GM23338 (cell line): ENCODE measurements at regions not wholly inside any gene's neighbourhood (a gene's known extent, or its start where the extent isn't known, plus 50 kb on each side); places are given as distances from the start of the nearest gene placed in this dataset.

Source experiments
- ATAC-seq: fragments of 200-7000 bp; cut with Tn5 transposase; 3 replicates; pipeline ENCODE4 v1.9.1; 2020
- DNase-seq: peaks from one replicate; pipeline ENCODE4 v3.0.0-alpha.2; 2015; ENCODE audit warnings: low spot score
- H2AFZ ChIP-seq: fragments of 200-600 bp; sonication (generic); 2 replicates; pipeline ENCODE4 v1.8.0; 2016; ENCODE audit warnings: antibody characterized with exemption, mild to moderate bottlenecking, moderate library complexity
- H3F3A ChIP-seq: fragments of 200-600 bp; sonication (generic); replicated peaks from 2 replicates; pipeline ENCODE4 v1.8.0; 2017; ENCODE audit warnings: antibody characterized with exemption, mixed run types, low read depth
- H3K27ac ChIP-seq: fragments of 200-600 bp; sonication (generic); 2 replicates; pipeline ENCODE4 v1.6.1; 2016; ENCODE audit warnings: low read depth
- H3K27me3 ChIP-seq: fragments of 200-600 bp; sonication (generic); 2 replicates; pipeline ENCODE4 v1.8.0; 2016; ENCODE audit warnings: mild to moderate bottlenecking, mixed run types, moderate library complexity; ENCODE audit not compliant: insufficient read depth
- H3K36me3 ChIP-seq: fragments of 200-600 bp; sonication (generic); 2 replicates; pipeline ENCODE4 v1.8.0; 2016; ENCODE audit warnings: mild to moderate bottlenecking; ENCODE audit not compliant: insufficient read depth
- H3K4me1 ChIP-seq: fragments of 200-600 bp; sonication (generic); 2 replicates; pipeline ENCODE4 v1.8.0; 2016; ENCODE audit warnings: mild to moderate bottlenecking, moderate library complexity; ENCODE audit not compliant: insufficient read depth
- H3K4me2 ChIP-seq: fragments of 200-600 bp; sonication (generic); 2 replicates; pipeline ENCODE4 v1.7.1; 2017; ENCODE audit warnings: mixed run types
- H3K4me3 ChIP-seq: fragments of 200-600 bp; sonication (generic); 2 replicates; pipeline ENCODE4 v1.6.1; 2016; ENCODE audit warnings: mixed run types
- H3K79me2 ChIP-seq: fragments of 200-600 bp; sonication (generic); replicated peaks from 2 replicates; pipeline ENCODE4 v1.8.0; 2017; ENCODE audit warnings: mild to moderate bottlenecking; ENCODE audit not compliant: insufficient read depth
- H3K9me2 ChIP-seq: fragments of 200-600 bp; sonication (generic); 2 replicates; pipeline ENCODE4 v1.8.0; 2017; ENCODE audit not compliant: insufficient read depth
- H4K20me1 ChIP-seq: fragments of 200-600 bp; sonication (generic); replicated peaks from 2 replicates; pipeline ENCODE4 v1.8.0; 2017; ENCODE audit warnings: mild to moderate bottlenecking; ENCODE audit not compliant: insufficient read depth
- H3K27ac Mint-ChIP-seq: 2 replicates; pipeline ENCODE4 v1.8.0; 2020; ENCODE audit warnings: inconsistent platforms, mild to moderate bottlenecking, moderate library complexity, mixed read lengths
- H3K27me3 Mint-ChIP-seq: 3 replicates; pipeline ENCODE4 v1.8.0; 2022; ENCODE audit warnings: low read depth, mild to moderate bottlenecking, moderate library complexity, mixed read lengths, inconsistent platforms; ENCODE audit not compliant: insufficient read depth, poor library complexity
- H3K36me3 Mint-ChIP-seq: 3 replicates; pipeline ENCODE4 v1.8.0; 2021; ENCODE audit warnings: low read depth, mild to moderate bottlenecking, inconsistent platforms, moderate library complexity, mixed read lengths
- H3K4me1 Mint-ChIP-seq: 3 replicates; pipeline ENCODE4 v1.8.0; 2020; ENCODE audit warnings: mild to moderate bottlenecking, inconsistent platforms, mixed read lengths
- H3K4me3 Mint-ChIP-seq: 3 replicates; pipeline ENCODE4 v1.8.0; 2021; ENCODE audit warnings: moderate library complexity, mild to moderate bottlenecking, inconsistent platforms, mixed read lengths
- H3K9me3 Mint-ChIP-seq: 3 replicates; pipeline ENCODE4 v1.8.0; 2020; ENCODE audit warnings: moderate library complexity, mild to moderate bottlenecking, inconsistent platforms, mixed read lengths
- CREB1 ChIP-seq: fragments of 250-450 bp; sonication (Bioruptor Pico); IDR thresholded peaks from 2 replicates; pipeline ENCODE4 v1.5.0; 2020; ENCODE audit warnings: low read depth, mild to moderate bottlenecking, moderate library complexity
- EZH2 ChIP-seq: fragments of 200-600 bp; sonication (generic); IDR thresholded peaks from one replicate; pipeline ENCODE4 v1.8.0; 2017; ENCODE audit warnings: antibody characterized with exemption, mild to moderate bottlenecking, low read depth; ENCODE audit not compliant: unreplicated experiment
- EZH2phosphoT487 ChIP-seq: fragments of 200-600 bp; sonication (generic); IDR thresholded peaks from one replicate; pipeline ENCODE4 v1.8.1; 2018; ENCODE audit warnings: antibody characterized with exemption; ENCODE audit not compliant: unreplicated experiment
- JUNB ChIP-seq: IDR thresholded peaks from one replicate; pipeline ENCODE4 v1.6.1; 2016; ENCODE audit warnings: antibody characterized with exemption; ENCODE audit not compliant: unreplicated experiment
- NANOG ChIP-seq: IDR thresholded peaks from 2 replicates; pipeline ENCODE4 v1.6.1; 2016; ENCODE audit warnings: antibody characterized with exemption, borderline replicate concordance
- POLR2AphosphoS5 ChIP-seq: IDR thresholded peaks from 2 replicates; pipeline ENCODE4 v1.6.1; 2016; ENCODE audit warnings: antibody characterized with exemption, low read depth
- STAT1 ChIP-seq: IDR thresholded peaks from one replicate; pipeline ENCODE4 v1.6.1; 2016; ENCODE audit warnings: antibody characterized with exemption; ENCODE audit not compliant: unreplicated experiment
- ZNF114 ChIP-seq: fragments of 250-450 bp; sonication (Bioruptor Pico); IDR thresholded peaks from 2 replicates; pipeline ENCODE4 v1.5.0; 2020; ENCODE audit warnings: mild to moderate bottlenecking, moderate library complexity
- ZNF331 ChIP-seq: fragments of 250-450 bp; sonication (Bioruptor Pico); IDR thresholded peaks from 2 replicates; pipeline ENCODE4 v1.5.0; 2020; ENCODE audit warnings: low read depth, mild to moderate bottlenecking, moderate library complexity
- TF ChIP-seq, protein P1 (sequence below), 2 experiments: fragments of 200-600 bp in 1 of 2; sonication (generic) in 1 of 2; conservative IDR thresholded peaks; 2 replicates each; pipeline versions ENCODE4 v1.5.1 to v1.6.1; 2016 to 2017; ENCODE audit warnings: antibody characterized with exemption in 2 of 2, low read depth in 2 of 2, mild to moderate bottlenecking in 2 of 2, moderate library complexity in 1 of 2
- TF ChIP-seq, protein P2 (sequence below): fragments of 250-450 bp; sonication (Bioruptor Pico); IDR thresholded peaks from 2 replicates; pipeline ENCODE4 v1.5.0; 2020; ENCODE audit warnings: mild to moderate bottlenecking, moderate library complexity
- TF ChIP-seq, protein P3 (sequence below): IDR thresholded peaks from 2 replicates; pipeline ENCODE4 v1.6.1; 2016; ENCODE audit warnings: antibody characterized with exemption
- TF ChIP-seq, protein P4 (sequence below): IDR thresholded peaks from one replicate; pipeline ENCODE4 v1.6.1; 2018; ENCODE audit warnings: antibody characterized with exemption; ENCODE audit not compliant: unreplicated experiment

DNA sequence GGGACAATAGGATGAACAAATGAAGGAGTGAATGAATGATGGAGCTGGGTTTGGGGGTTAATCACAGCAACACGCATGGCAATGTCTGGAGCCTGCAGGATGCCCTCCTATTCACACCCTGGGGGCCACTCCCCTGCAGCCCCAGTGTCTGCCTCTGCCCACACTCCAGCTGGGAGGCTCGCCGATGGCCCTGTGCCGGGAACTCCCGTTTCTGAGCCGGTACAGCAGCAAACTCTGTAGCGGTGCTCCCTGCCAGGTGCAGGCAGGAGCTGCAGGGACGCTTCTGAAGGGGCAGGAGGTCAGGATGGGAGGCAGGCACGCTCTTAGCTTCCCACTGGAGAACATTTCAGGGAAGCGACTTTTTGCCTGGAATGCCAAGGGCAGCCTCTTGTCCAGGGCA lies 55.4 kb upstream of the NCOR2 start:
- Mint-ChIP-seq H3K27ac (no peak overlapping the region), H3K27me3 (peaks cover 15% of the 10 kb centered on the region), H3K4me1 (peaks cover 12% of the 10 kb centered on the region), H3K4me3 (no peak overlapping the region), H3K36me3 (no peaks in the 10 kb centered on the region; the same call in 2 of the 3 replicates), H3K9me3 (peaks cover 2% of the 10 kb centered on the region; the same call in 2 of the 3 replicates)
- Histone ChIP-seq H4K20me1 (no peaks in the 10 kb centered on the region), H3K4me1 (no peaks in the 10 kb centered on the region), H3K27ac (no peak overlapping the region), H3K27me3 (no peaks in the 10 kb centered on the region), H3K4me2 (no peak overlapping the region), H2AFZ (no peak overlapping the region), H3K79me2 (no peaks in the 10 kb centered on the region), H3F3A (no peaks in the 10 kb centered on the region), H3K4me3 (no peak overlapping the region), H3K9me2 (no peaks in the 10 kb centered on the region), H3K36me3 (no peaks in the 10 kb centered on the region)
- TF ChIP-seq, protein P1, sequence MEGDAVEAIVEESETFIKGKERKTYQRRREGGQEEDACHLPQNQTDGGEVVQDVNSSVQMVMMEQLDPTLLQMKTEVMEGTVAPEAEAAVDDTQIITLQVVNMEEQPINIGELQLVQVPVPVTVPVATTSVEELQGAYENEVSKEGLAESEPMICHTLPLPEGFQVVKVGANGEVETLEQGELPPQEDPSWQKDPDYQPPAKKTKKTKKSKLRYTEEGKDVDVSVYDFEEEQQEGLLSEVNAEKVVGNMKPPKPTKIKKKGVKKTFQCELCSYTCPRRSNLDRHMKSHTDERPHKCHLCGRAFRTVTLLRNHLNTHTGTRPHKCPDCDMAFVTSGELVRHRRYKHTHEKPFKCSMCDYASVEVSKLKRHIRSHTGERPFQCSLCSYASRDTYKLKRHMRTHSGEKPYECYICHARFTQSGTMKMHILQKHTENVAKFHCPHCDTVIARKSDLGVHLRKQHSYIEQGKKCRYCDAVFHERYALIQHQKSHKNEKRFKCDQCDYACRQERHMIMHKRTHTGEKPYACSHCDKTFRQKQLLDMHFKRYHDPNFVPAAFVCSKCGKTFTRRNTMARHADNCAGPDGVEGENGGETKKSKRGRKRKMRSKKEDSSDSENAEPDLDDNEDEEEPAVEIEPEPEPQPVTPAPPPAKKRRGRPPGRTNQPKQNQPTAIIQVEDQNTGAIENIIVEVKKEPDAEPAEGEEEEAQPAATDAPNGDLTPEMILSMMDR (conservative IDR thresholded peaks at IDR 0.05; ENCODE audit: low read depth in 2 of 2) = no peak
- no peak for TF ChIP-seq ZNF114 (CRISPR knock-in tag)
- TF ChIP-seq, protein P2, sequence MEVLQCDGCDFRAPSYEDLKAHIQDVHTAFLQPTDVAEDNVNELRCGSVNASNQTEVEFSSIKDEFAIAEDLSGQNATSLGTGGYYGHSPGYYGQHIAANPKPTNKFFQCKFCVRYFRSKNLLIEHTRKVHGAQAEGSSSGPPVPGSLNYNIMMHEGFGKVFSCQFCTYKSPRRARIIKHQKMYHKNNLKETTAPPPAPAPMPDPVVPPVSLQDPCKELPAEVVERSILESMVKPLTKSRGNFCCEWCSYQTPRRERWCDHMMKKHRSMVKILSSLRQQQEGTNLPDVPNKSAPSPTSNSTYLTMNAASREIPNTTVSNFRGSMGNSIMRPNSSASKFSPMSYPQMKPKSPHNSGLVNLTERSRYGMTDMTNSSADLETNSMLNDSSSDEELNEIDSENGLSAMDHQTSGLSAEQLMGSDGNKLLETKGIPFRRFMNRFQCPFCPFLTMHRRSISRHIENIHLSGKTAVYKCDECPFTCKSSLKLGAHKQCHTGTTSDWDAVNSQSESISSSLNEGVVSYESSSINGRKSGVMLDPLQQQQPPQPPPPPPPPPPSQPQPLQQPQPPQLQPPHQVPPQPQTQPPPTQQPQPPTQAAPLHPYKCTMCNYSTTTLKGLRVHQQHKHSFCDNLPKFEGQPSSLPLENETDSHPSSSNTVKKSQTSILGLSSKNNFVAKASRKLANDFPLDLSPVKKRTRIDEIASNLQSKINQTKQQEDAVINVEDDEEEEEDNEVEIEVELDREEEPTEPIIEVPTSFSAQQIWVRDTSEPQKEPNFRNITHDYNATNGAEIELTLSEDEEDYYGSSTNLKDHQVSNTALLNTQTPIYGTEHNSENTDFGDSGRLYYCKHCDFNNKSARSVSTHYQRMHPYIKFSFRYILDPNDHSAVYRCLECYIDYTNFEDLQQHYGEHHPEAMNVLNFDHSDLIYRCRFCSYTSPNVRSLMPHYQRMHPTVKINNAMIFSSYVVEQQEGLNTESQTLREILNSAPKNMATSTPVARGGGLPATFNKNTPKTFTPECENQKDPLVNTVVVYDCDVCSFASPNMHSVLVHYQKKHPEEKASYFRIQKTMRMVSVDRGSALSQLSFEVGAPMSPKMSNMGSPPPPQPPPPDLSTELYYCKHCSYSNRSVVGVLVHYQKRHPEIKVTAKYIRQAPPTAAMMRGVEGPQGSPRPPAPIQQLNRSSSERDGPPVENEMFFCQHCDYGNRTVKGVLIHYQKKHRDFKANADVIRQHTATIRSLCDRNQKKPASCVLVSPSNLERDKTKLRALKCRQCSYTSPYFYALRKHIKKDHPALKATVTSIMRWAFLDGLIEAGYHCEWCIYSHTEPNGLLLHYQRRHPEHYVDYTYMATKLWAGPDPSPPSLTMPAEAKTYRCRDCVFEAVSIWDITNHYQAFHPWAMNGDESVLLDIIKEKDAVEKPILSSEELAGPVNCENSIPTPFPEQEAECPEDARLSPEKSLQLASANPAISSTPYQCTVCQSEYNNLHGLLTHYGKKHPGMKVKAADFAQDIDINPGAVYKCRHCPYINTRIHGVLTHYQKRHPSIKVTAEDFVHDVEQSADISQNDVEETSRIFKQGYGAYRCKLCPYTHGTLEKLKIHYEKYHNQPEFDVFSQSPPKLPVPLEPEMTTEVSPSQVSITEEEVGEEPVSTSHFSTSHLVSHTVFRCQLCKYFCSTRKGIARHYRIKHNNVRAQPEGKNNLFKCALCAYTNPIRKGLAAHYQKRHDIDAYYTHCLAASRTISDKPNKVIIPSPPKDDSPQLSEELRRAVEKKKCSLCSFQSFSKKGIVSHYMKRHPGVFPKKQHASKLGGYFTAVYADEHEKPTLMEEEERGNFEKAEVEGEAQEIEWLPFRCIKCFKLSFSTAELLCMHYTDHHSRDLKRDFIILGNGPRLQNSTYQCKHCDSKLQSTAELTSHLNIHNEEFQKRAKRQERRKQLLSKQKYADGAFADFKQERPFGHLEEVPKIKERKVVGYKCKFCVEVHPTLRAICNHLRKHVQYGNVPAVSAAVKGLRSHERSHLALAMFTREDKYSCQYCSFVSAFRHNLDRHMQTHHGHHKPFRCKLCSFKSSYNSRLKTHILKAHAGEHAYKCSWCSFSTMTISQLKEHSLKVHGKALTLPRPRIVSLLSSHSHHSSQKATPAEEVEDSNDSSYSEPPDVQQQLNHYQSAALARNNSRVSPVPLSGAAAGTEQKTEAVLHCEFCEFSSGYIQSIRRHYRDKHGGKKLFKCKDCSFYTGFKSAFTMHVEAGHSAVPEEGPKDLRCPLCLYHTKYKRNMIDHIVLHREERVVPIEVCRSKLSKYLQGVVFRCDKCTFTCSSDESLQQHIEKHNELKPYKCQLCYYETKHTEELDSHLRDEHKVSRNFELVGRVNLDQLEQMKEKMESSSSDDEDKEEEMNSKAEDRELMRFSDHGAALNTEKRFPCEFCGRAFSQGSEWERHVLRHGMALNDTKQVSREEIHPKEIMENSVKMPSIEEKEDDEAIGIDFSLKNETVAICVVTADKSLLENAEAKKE (CRISPR knock-in tag) = no peak
- no peak for TF ChIP-seq JUNB
- TF ChIP-seq STAT1 = no peak
- no peak for TF ChIP-seq EZH2
- no peak for TF ChIP-seq ZNF331 (CRISPR knock-in tag)
- TF ChIP-seq EZH2phosphoT487 = no peak
- no peak for TF ChIP-seq NANOG
- TF ChIP-seq POLR2AphosphoS5 = no peak
- TF ChIP-seq, protein P3, sequence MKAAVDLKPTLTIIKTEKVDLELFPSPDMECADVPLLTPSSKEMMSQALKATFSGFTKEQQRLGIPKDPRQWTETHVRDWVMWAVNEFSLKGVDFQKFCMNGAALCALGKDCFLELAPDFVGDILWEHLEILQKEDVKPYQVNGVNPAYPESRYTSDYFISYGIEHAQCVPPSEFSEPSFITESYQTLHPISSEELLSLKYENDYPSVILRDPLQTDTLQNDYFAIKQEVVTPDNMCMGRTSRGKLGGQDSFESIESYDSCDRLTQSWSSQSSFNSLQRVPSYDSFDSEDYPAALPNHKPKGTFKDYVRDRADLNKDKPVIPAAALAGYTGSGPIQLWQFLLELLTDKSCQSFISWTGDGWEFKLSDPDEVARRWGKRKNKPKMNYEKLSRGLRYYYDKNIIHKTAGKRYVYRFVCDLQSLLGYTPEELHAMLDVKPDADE = no peak
- TF ChIP-seq CREB1 = no peak
- TF ChIP-seq, protein P4, sequence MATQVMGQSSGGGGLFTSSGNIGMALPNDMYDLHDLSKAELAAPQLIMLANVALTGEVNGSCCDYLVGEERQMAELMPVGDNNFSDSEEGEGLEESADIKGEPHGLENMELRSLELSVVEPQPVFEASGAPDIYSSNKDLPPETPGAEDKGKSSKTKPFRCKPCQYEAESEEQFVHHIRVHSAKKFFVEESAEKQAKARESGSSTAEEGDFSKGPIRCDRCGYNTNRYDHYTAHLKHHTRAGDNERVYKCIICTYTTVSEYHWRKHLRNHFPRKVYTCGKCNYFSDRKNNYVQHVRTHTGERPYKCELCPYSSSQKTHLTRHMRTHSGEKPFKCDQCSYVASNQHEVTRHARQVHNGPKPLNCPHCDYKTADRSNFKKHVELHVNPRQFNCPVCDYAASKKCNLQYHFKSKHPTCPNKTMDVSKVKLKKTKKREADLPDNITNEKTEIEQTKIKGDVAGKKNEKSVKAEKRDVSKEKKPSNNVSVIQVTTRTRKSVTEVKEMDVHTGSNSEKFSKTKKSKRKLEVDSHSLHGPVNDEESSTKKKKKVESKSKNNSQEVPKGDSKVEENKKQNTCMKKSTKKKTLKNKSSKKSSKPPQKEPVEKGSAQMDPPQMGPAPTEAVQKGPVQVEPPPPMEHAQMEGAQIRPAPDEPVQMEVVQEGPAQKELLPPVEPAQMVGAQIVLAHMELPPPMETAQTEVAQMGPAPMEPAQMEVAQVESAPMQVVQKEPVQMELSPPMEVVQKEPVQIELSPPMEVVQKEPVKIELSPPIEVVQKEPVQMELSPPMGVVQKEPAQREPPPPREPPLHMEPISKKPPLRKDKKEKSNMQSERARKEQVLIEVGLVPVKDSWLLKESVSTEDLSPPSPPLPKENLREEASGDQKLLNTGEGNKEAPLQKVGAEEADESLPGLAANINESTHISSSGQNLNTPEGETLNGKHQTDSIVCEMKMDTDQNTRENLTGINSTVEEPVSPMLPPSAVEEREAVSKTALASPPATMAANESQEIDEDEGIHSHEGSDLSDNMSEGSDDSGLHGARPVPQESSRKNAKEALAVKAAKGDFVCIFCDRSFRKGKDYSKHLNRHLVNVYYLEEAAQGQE = no peak
- DNase-seq (no peak), ATAC-seq (no peak)
